CMK (cell line): ENCODE measurements at regions not wholly inside any gene's neighbourhood (a gene's known extent, or its start where the extent isn't known, plus 50 kb on each side); places are given as distances from the start of the nearest gene placed in this dataset.
"Not testable (repeated sequence)": the region's sequence is repeated elsewhere in the genome, so short reads cannot be mapped to it uniquely, and the experiment has no call there.

Source experiments
- DNase-seq: peaks from one replicate; pipeline ENCODE4 v3.0.0-alpha.2; 2010; ENCODE audit warnings: low read depth

- peak; percentile 35 for DNase-seq
Measured at GRCh38 chr13:18824678-18825077, 356.9 kb downstream of the TUBA3C start.

GRCh38 chr13:18822655-18823639 lies 358.7 kb downstream of the TUBA3C start:
- not testable (repeated sequence) for DNase-seq

GRCh38 chr13:18773988-18774387 lies 407.6 kb downstream of the TUBA3C start:
- DNase-seq: not testable (repeated sequence)

- DNase-seq: not testable (repeated sequence)
Measured at GRCh38 chr13:18741696-18742095, 439.9 kb downstream of the TUBA3C start.

GRCh38 chr13:18739310-18739709 lies 442.3 kb downstream of the TUBA3C start:
- DNase-seq: no peak

- not testable (repeated sequence) for DNase-seq
Measured at GRCh38 chr13:18738086-18738485, 443.5 kb downstream of the TUBA3C start.

- DNase-seq: not testable (repeated sequence)
Measured at GRCh38 chr13:18727138-18727537, 454.5 kb downstream of the TUBA3C start.

- DNase-seq: not testable (repeated sequence)
Measured at GRCh38 chr13:18726524-18726923, 455.1 kb downstream of the TUBA3C start.

- not testable (repeated sequence) for DNase-seq
Measured at GRCh38 chr13:18725242-18725822, 456.3 kb downstream of the TUBA3C start.

- DNase-seq: no peak
Measured at GRCh38 chr13:18714889-18715288, 466.7 kb downstream of the TUBA3C start.

GRCh38 chr13:18710673-18711072 lies 471.0 kb downstream of the TUBA3C start:
- not testable (repeated sequence) for DNase-seq

- DNase-seq: not testable (repeated sequence)
Measured at GRCh38 chr13:18706538-18706937, 475.1 kb downstream of the TUBA3C start.

- not testable (repeated sequence) for DNase-seq
Measured at GRCh38 chr13:18702464-18703247, 479.0 kb downstream of the TUBA3C start.

GRCh38 chr13:18698332-18698731 lies 483.3 kb downstream of the TUBA3C start:
- not testable (repeated sequence) for DNase-seq

- DNase-seq: not testable (repeated sequence)
Measured at GRCh38 chr13:18697851-18698250, 483.8 kb downstream of the TUBA3C start.

- not testable (repeated sequence) for DNase-seq
Measured at GRCh38 chr13:18697221-18697620, 484.4 kb downstream of the TUBA3C start.

GRCh38 chr13:18677403-18677802 lies 504.2 kb downstream of the TUBA3C start:
- DNase-seq: not testable (repeated sequence)

- DNase-seq: not testable (repeated sequence)
Measured at GRCh38 chr13:18675268-18675667, 506.4 kb downstream of the TUBA3C start.

- DNase-seq: not testable (repeated sequence)
Measured at GRCh38 chr13:18673794-18674193, 507.8 kb downstream of the TUBA3C start.

GRCh38 chr13:18666585-18666984 lies 515.0 kb downstream of the TUBA3C start:
- not testable (repeated sequence) for DNase-seq

GRCh38 chr13:18665716-18666115 lies 515.9 kb downstream of the TUBA3C start:
- DNase-seq: not testable (repeated sequence)

GRCh38 chr13:18665124-18665523 lies 516.5 kb downstream of the TUBA3C start:
- DNase-seq: not testable (repeated sequence)
